NCI-H446 (cell line): ENCODE measurements at regions not wholly inside any gene's neighbourhood (a gene's known extent, or its start where the extent isn't known, plus 50 kb on each side); places are given as distances from the start of the nearest gene placed in this dataset.

Experiments
- DNase-seq, 2 experiments: peaks; one replicate each; lab custom pipeline; 2025; lab: John Stamatoyannopoulos, UW

GRCh38 chr3:117610156-117610555 is 900.6 kb downstream of the TUSC7 start:
- DNase-seq, result no peak

- no peak for DNase-seq
These were observed 901.6 kb downstream of the TUSC7 start for GRCh38 chr3:117611211-117611610.

DNA sequence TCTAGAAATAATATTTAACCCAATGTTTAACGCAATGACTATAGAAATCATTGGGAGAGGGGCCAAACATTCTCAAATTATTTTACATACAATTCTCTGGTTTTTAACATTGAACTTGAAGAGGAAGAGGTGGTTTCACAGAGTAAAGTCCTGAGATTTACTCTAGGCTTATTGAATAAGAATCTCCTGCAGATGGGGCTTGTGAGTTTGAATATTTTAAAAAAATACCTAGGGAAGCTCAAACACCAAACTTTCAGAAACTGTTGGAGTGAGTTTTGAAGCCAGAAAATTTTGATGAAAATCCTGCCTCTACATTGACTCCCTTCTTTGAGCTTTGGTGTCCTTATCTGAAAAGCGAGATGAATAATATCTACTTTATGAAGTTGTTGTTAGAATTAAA is 906.6 kb downstream of the TUSC7 start:
- DNase-seq, result no peak

DNA sequence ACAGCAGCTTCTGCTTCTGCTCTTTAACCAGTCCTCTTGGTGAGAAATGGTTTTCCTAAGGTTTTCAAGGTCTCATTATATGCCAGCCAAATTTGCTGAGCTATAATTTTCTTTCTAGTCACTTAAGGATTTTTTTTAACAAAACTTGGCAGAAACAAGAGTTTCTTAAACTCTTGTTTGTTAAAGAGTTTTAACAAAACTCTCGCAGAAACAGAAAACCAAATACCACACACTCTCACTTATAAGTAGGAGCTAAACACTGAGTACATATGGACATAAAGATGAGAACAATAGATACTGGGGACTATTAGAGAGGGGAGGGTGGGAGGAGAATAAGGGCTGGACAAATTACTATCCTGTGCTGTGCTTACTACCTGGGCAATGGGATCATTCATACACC is 908.3 kb downstream of the TUSC7 start:
- DNase-seq, result no peak

DNA sequence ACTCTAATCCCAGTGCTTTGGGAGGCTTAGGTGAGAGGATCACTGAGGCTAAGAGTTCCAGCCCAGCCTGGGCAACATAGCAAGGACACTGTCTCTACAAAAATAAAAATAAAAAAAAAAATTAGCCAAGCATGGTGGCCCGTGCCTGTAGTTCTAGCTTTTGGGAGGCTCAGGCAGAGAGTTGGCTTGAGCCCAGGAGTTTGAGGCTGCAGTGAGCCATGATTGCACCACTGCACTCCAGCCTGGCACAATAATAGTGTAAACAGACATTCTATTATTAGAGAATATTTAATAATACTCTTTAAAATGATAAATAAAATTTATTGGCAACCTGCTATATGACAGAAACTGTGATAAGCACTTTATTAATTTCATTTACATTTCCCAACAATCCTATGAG is 908.9 kb downstream of the TUSC7 start:
- DNase-seq, result peak in 1 of 2 experiments; percentile 19

GRCh38 chr3:117619805-117620204 is 910.2 kb downstream of the TUSC7 start:
- no peak for DNase-seq

DNA sequence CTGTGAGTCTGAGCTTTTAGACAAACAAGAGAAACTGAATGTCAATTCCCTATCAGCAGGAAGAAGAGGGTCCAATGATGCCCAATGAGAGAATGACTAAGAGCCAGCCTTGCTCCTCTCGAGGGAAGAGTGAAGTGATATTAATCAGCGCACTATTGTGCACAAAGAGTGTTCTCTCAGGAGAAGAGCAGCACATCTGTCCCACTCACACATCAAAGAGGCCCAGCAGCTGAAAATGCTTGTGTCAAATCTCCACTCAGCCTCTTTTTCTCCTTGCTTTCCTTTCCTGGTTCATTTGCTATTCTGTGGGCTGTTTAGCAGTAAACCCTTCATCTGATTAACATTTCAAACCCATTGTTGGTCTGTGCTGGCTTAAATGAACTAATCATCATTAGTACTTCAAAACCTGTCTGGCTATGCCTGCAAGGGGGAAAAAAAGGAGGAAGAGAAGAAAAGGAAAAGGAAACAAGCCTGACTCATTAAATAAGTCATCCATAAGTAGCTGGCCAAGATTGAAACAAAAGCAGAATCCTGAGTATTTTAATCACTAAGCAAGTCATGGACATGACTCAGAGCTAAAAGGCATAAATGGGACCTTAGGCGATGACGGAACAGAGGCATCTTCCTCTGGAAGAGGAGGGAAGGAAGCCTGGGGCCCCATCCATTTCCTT is 912.7 kb downstream of the TUSC7 start:
- no peak for DNase-seq

DNA sequence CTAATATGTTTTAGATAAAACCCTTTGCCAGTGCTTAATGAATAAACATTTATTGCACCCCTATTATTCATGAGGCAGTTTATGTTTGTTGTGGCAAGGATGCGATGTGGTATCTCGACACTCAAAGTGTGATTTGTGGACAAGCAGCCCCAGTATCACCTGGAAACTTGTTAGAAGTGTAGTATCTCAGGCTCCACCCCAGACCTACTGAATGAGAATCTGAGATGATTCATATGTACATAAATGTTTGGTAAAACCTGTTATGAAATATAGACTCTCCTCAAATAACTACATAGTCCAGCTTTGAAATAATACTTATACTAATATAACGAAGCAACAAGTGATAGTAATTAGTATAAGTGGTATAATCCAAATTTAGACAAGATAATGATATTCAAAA is 914.8 kb downstream of the TUSC7 start:
- no peak for DNase-seq

GRCh38 chr3:117625174-117625573 is 915.6 kb downstream of the TUSC7 start:
- no peak for DNase-seq

GRCh38 chr3:117626577-117626976 is 917.0 kb downstream of the TUSC7 start:
- DNase-seq, result no peak

- peak; percentile 85 to 96 for DNase-seq
These were observed 919.3 kb downstream of the TUSC7 start for GRCh38 chr3:117628823-117629291.

GRCh38 chr3:117629505-117629904 is 919.9 kb downstream of the TUSC7 start:
- DNase-seq, result peak in 1 of 2 experiments; percentile 36

DNA sequence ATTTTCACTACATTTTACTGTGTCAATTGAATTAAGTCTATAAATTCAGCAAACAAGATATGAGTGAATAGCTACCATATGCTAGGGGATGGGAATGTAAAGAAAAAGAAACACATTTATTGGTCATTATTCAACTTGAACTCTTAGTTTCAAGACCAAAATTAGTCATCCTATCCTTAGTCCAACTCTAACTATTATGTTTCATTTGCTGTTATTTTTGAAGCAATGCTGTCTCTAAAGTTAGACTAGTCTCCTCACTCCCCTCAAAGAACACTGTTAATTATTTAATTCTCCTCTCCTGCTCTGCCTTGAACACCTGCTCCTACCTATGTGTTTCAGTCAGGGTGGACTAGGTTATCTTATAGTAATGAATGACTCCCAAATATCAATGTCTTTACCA is 920.9 kb downstream of the TUSC7 start:
- no peak for DNase-seq

- DNase-seq, result peak in 1 of 2 experiments; percentile 54
These were observed 921.3 kb downstream of the TUSC7 start for GRCh38 chr3:117630885-117631284.

- no peak for DNase-seq
These were observed 922.2 kb downstream of the TUSC7 start for GRCh38 chr3:117631781-117632180.

DNA sequence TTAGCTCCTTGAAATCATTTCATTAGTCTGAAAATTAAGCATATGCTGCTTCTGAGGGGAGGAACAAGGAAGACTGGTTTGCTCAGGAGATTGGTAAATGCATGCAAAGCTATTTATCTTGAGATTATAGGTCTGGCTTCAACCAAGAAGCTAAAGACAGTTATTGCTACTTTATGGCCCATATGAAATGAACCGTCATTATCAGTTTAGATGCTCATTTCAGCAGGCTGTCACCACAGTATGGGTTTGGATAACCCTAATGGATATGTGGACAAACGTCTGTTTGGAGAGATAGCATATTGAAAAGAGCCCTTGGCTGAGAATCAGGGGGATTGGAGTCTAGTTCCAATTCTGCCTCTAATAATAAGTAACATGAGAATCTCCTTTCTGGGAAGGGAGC is 922.6 kb downstream of the TUSC7 start:
- DNase-seq, result no peak

- no peak for DNase-seq
These were observed 923.6 kb downstream of the TUSC7 start for GRCh38 chr3:117633207-117633606.

DNA sequence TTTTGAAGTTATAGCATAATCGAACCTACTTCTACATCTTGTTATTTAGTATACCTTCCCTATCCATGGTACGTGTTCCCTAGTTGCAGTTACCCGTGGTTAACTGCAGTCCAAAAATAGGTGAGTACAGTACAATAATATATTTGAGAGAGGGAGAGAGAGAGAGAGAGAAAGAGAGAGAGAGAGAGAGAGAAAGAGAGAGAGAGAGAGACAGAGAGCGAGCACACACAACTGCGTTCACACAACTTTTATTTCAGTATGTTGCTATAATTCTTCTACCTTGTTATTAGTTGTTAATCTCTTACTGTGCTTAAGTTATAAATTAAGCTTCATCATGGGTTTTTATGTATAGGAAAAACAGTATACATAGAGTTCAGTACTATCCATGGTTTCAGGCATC is 928.1 kb downstream of the TUSC7 start:
- DNase-seq, result no peak

GRCh38 chr3:117644203-117644602 is 934.6 kb downstream of the TUSC7 start:
- no peak for DNase-seq

- DNase-seq, result no peak
These were observed 936.1 kb downstream of the TUSC7 start for GRCh38 chr3:117645561-117646242.

GRCh38 chr3:117647435-117647834 is 937.9 kb downstream of the TUSC7 start:
- DNase-seq, result no peak

DNA sequence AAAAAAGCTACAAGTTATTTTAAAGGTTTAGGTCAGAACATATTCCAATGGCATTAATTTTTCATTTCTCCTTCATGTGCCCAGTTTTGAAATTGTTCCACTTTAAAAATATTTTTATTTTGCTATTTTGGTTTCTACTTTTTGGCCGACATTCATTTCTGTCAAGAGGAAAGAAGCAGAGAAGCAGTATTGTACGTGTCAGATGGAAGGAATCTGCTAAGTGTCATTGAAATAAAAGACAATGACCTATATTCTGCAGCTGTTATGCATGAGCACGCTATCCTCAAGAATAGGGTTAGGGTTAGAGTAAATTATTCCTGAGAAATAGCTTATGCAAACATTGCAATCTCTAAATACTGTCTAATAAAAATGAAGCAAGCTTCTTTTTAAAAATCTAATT is 941.7 kb downstream of the TUSC7 start:
- DNase-seq, result no peak

DNA sequence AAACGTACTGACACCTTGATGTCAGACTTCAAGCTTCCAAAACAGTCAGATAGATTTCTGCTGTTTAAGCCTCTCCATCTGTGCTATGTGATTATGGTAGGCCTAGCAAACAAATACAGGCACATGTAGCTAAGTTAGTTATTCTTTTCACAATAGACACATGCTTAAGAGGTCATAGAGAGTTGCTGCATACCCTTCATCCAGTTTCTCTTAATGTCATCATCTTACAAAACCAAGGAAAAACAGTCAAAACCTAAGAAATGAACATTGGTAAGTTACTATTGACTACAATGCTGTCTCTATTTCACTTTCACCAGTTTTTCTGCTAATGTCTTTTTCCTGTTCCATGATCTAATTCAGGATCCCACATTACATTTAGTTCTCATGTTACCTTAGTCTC is 946.8 kb downstream of the TUSC7 start:
- no peak for DNase-seq

GRCh38 chr3:117657278-117657677 is 947.7 kb downstream of the TUSC7 start:
- no peak for DNase-seq
